B cell (primary cell): ENCODE measurements at regions not wholly inside any gene's neighbourhood (a gene's known extent, or its start where the extent isn't known, plus 50 kb on each side); places are given as distances from the start of the nearest gene placed in this dataset.

Source experiments
- ATAC-seq: fragments of 200-7000 bp; cut with Tn5 transposase; one replicate; pipeline ENCODE4 v1.10.0; 2021; ENCODE audit warnings: low read depth, mild to moderate bottlenecking, moderate number of reproducible peaks, moderate library complexity
- CTCF ChIA-PET: fragments of 350-600 bp; sonication (Branson Sonifier 250); formaldehyde crosslinking; loops from one replicate; lab custom pipeline; 2021; ENCODE audit warnings: antibody characterized with exemption, inconsistent platforms; lab: Charles Lee
- POLR2A ChIA-PET: fragments of 350-600 bp; sonication (Branson Sonifier 250); formaldehyde crosslinking; loops from one replicate; lab custom pipeline; 2021; ENCODE audit warnings: antibody characterized with exemption; lab: Charles Lee
- DNase-seq: peaks from one replicate; pipeline ENCODE4 v3.0.0; 2013
- H2AFZ ChIP-seq: 2 replicates; pipeline ENCODE4 v1.6.1; 2012; ENCODE audit warnings: mild to moderate bottlenecking, low read depth, low read length; ENCODE audit not compliant: insufficient read depth, poor library complexity, severe bottlenecking
- H3K27ac ChIP-seq, 2 donors: 1 replicate in 1 of 2; 2 replicates in 1 of 2; pipeline ENCODE4 v1.5.1; 2012 to 2013; ENCODE audit warnings: low read length in 2 of 2, mild to moderate bottlenecking in 2 of 2, moderate library complexity in 1 of 2
- H3K27me3 ChIP-seq, 4 experiments: fragments of 200-600 bp in 1 of 4; sonication (generic) in 1 of 4; replicated peaks in 1 of 4; 1 replicate in 2 of 4; 2 replicates in 2 of 4; pipeline versions ENCODE4 v1.6.1 to v1.7.0; 2013 to 2016; ENCODE audit warnings: low read length in 3 of 4, mild to moderate bottlenecking in 2 of 4, mixed read lengths in 1 of 4, moderate library complexity in 1 of 4; ENCODE audit not compliant: insufficient read depth in 4 of 4, control insufficient read depth in 3 of 4; ENCODE audit errors: control extremely low read depth in 1 of 4
- H3K36me3 ChIP-seq, 2 experiments: replicated peaks in 1 of 2; 1 replicate in 1 of 2; 2 replicates in 1 of 2; pipeline versions ENCODE4 v1.6.1 to v1.7.1; 2013; ENCODE audit warnings: low read length in 1 of 2; ENCODE audit not compliant: insufficient read depth in 2 of 2, control insufficient read depth in 1 of 2; ENCODE audit errors: control extremely low read depth in 1 of 2, extremely low read depth in 1 of 2
- H3K4me1 ChIP-seq, 2 donors: fragments of 200-600 bp in 1 of 2; sonication (generic) in 1 of 2; 1 replicate in 1 of 2; 2 replicates in 1 of 2; pipeline versions ENCODE4 v1.5.1 to v1.6.1; 2013 to 2017; ENCODE audit warnings: low read length in 2 of 2; ENCODE audit not compliant: control insufficient read depth in 2 of 2, insufficient read depth in 2 of 2
- H3K4me2 ChIP-seq: replicated peaks from 2 replicates; pipeline ENCODE3; 2012; ENCODE audit warnings: mild to moderate bottlenecking, low read depth, low read length; ENCODE audit not compliant: poor library complexity, severe bottlenecking
- H3K4me3 ChIP-seq, 5 experiments: fragments of 200-600 bp in 1 of 5; sonication (generic) in 1 of 5; 1 replicate in 3 of 5; 2 replicates in 2 of 5; pipeline versions ENCODE4 v1.5.1 to v1.7.0; 2011 to 2016; ENCODE audit warnings: low read length in 4 of 5, mild to moderate bottlenecking in 4 of 5, low read depth in 2 of 5, control low read depth in 1 of 5, moderate library complexity in 1 of 5; ENCODE audit not compliant: insufficient read depth in 1 of 5; ENCODE audit errors: control extremely low read depth in 1 of 5, extremely low read depth in 1 of 5
- H3K79me2 ChIP-seq: fragments of 200-600 bp; sonication (generic); one replicate; pipeline ENCODE4 v1.6.0; 2016; ENCODE audit warnings: low read length; ENCODE audit not compliant: control insufficient read depth, insufficient read depth
- H3K9ac ChIP-seq: fragments of 200-600 bp; sonication (generic); 2 replicates; pipeline ENCODE4 v1.6.1; 2017; ENCODE audit warnings: mild to moderate bottlenecking, low read length, moderate library complexity
- H3K9me3 ChIP-seq, 3 donors: one replicate each; pipeline versions ENCODE4 v1.6.1 to v1.7.1; 2013; ENCODE audit warnings: low read length in 2 of 3; ENCODE audit not compliant: control insufficient read depth in 2 of 3, insufficient read depth in 1 of 3; ENCODE audit errors: control extremely low read depth in 1 of 3
- H4K20me1 ChIP-seq: 2 replicates; pipeline ENCODE4 v1.6.0; 2012; ENCODE audit warnings: mild to moderate bottlenecking, low read length; ENCODE audit not compliant: insufficient read depth, control insufficient read depth, poor library complexity, severe bottlenecking
- H3K27ac Mint-ChIP-seq: one replicate; pipeline ENCODE4 v1.8.0; 2021; ENCODE audit warnings: mixed read lengths
- H3K27me3 Mint-ChIP-seq: one replicate; pipeline ENCODE4 v1.8.0; 2021; ENCODE audit warnings: mixed read lengths
- H3K4me1 Mint-ChIP-seq: one replicate; pipeline ENCODE4 v1.8.0; 2021; ENCODE audit warnings: mixed read lengths
- H3K4me3 Mint-ChIP-seq: one replicate; pipeline ENCODE4 v1.8.0; 2021; ENCODE audit warnings: mixed read lengths
- H3K9me3 Mint-ChIP-seq: one replicate; pipeline ENCODE4 v1.8.0; 2022; ENCODE audit warnings: mixed read lengths; ENCODE audit not compliant: insufficient read depth
- CTCF ChIP-seq: fragments of 200-600 bp; IDR thresholded peaks from one replicate; pipeline ENCODE4 v1.8.0; 2022; ENCODE audit warnings: antibody characterized with exemption, mild to moderate bottlenecking
- EZH2 ChIP-seq: IDR thresholded peaks from 2 replicates; pipeline ENCODE4 v1.6.1; 2012; ENCODE audit warnings: borderline replicate concordance, low read depth, mild to moderate bottlenecking, moderate library complexity, low read length; ENCODE audit not compliant: insufficient read depth, poor library complexity, severe bottlenecking
- WGBS: methylation state at CpG from one replicate; pipeline ENCODE4 v1.1.5; 2013; ENCODE audit warnings: missing lambda C conversion rate; ENCODE audit not compliant: insufficient coverage; 5-methylcytosine and 5-hydroxymethylcytosine counted together
- intact Hi-C: fragments of 100-400 bp; cut with micrococcal nuclease; formaldehyde crosslinking; loops from one replicate; pipeline ENCODE4 v1.10.0; 2022

- Mint-ChIP-seq H3K27ac (no peak overlapping the region), H3K4me1 (no peaks in the 10 kb centered on the region), H3K9me3 (no peaks in the 10 kb centered on the region), H3K27me3 (peaks cover 24% of the 10 kb centered on the region), H3K4me3 (no peak overlapping the region)
- H3K79me2 ChIP-seq = no peaks in the 10 kb centered on the region
- ChIA-PET CTCF (no interaction called here), POLR2A (no interaction called here)
- no peaks in the 10 kb centered on the region for H3K36me3 ChIP-seq
- no peak for ATAC-seq
- WGBS = 100% methylated on average over 1 of the region's 3 CpGs
- peaks cover 0 to 4% (median 0%) of the 10 kb centered on the region in 4 experiments for H3K27me3 ChIP-seq
- H3K4me1 ChIP-seq = no peaks in the 10 kb centered on the region
- no peak overlapping the region for H2AFZ ChIP-seq
- no peak for DNase-seq
- no peak overlapping the region for H3K27ac ChIP-seq
- no peak overlapping the region for H3K4me3 ChIP-seq
- intact Hi-C loops = no loop called here
- H3K9me3 ChIP-seq = no peaks in the 10 kb centered on the region
- H3K4me2 ChIP-seq = no peak overlapping the region
- no peaks in the 10 kb centered on the region for H4K20me1 ChIP-seq
- H3K9ac ChIP-seq = no peak overlapping the region
- TF ChIP-seq CTCF = no peak
- no peak for TF ChIP-seq EZH2
These were observed 62.7 kb upstream of the DOCK10 start for GRCh38 chr2:225104971-225105370.

GRCh38 chr2:225104321-225104720 lies 62.1 kb upstream of the DOCK10 start:
- Mint-ChIP-seq H3K27me3 (peaks cover 24% of the 10 kb centered on the region), H3K9me3 (no peaks in the 10 kb centered on the region), H3K4me1 (no peaks in the 10 kb centered on the region), H3K27ac (no peak overlapping the region), H3K4me3 (no peak overlapping the region)
- Histone ChIP-seq H4K20me1 (no peaks in the 10 kb centered on the region), H3K9ac (no peak overlapping the region), H3K36me3 (no peaks in the 10 kb centered on the region), H2AFZ (no peak overlapping the region), H3K4me2 (no peak overlapping the region), H3K27me3 (peaks cover 0 to 4% (median 0%) of the 10 kb centered on the region in 4 experiments), H3K4me1 (no peaks in the 10 kb centered on the region), H3K27ac (no peak overlapping the region), H3K9me3 (no peaks in the 10 kb centered on the region), H3K79me2 (no peaks in the 10 kb centered on the region), H3K4me3 (no peak overlapping the region)
- no peak for DNase-seq
- POLR2A ChIA-PET = interaction anchor here (0.6 kb wide), 1 partner anchor 51 kb away, joined by 3 read pairs; no protein-coding TSS in a partner anchor
- TF ChIP-seq EZH2 (no peak), CTCF (no peak)
- no peak for ATAC-seq
- no CpG with 5 or more reads among the region's 1 CpG for WGBS
- CTCF ChIA-PET = interaction anchor here (1.1 kb wide), 1 partner anchor 18 kb away, joined by 4 read pairs; no protein-coding TSS in a partner anchor
- intact Hi-C loops = no loop called here
